H1 (cell line): ENCODE measurements at regions not wholly inside any gene's neighbourhood (a gene's known extent, or its start where the extent isn't known, plus 50 kb on each side); places are given as distances from the start of the nearest gene placed in this dataset.

ENCODE experiments used
- CTCF ChIA-PET: fragments of 300-600 bp; sonication (Branson Sonifier 250); formaldehyde crosslinking; loops from one replicate; lab custom pipeline; 2021; ENCODE audit not compliant: partially characterized antibody; lab: Charles Lee
- POLR2A ChIA-PET: fragments of 300-600 bp; sonication (Branson Sonifier 250); formaldehyde crosslinking; loops from one replicate; lab custom pipeline; 2021; ENCODE audit warnings: inconsistent platforms; ENCODE audit not compliant: partially characterized antibody; lab: Charles Lee
- DNase-seq, 2 experiments: peaks; one replicate each; pipeline versions ENCODE4 v3.0.0 to v3.0.0-alpha.2; 2010 to 2022; ENCODE audit warnings: low spot score in 2 of 2, low read depth in 1 of 2, mixed read lengths in 1 of 2
- FAIRE-seq: peaks from 2 replicates; lab custom pipeline; 2011; peaks lifted over from hg19 to GRCh38; lab: Jason Lieb, UNC
- H2AFZ ChIP-seq: 2 replicates; pipeline ENCODE4 v1.8.1; 2012; ENCODE audit warnings: low read length, inconsistent platforms
- H2AK5ac ChIP-seq: 2 replicates; pipeline ENCODE4 v1.6.1; 2013; ENCODE audit warnings: low read depth, low read length
- H2BK120ac ChIP-seq: replicated peaks from 2 replicates; pipeline ENCODE3; 2013; ENCODE audit warnings: low read depth, low read length, inconsistent platforms
- H2BK12ac ChIP-seq: 2 replicates; pipeline ENCODE4 v1.6.1; 2013; ENCODE audit warnings: low read depth, low read length
- H2BK15ac ChIP-seq: 2 replicates; pipeline ENCODE4 v1.6.1; 2013; ENCODE audit warnings: low read length
- H2BK20ac ChIP-seq: 2 replicates; pipeline ENCODE4 v1.6.1; 2013; ENCODE audit warnings: low read length
- H2BK5ac ChIP-seq: 2 replicates; pipeline ENCODE4 v1.6.1; 2013; ENCODE audit warnings: low read depth, low read length
- H3K14ac ChIP-seq: 2 replicates; pipeline ENCODE4 v1.6.1; 2013; ENCODE audit warnings: inconsistent platforms; ENCODE audit not compliant: insufficient read length
- H3K18ac ChIP-seq: 2 replicates; pipeline ENCODE4 v1.6.1; 2013; ENCODE audit warnings: low read length; ENCODE audit errors: extremely low read depth
- H3K23ac ChIP-seq: 2 replicates; pipeline ENCODE4 v1.6.1; 2013; ENCODE audit warnings: inconsistent platforms; ENCODE audit not compliant: insufficient read length
- H3K23me2 ChIP-seq: 2 replicates; pipeline ENCODE4 v1.6.1; 2013; ENCODE audit warnings: low read depth, low read length
- H3K27ac ChIP-seq: 2 replicates; pipeline ENCODE4 v1.6.1; 2011; ENCODE audit warnings: low read depth, low read length, inconsistent platforms
- H3K27me3 ChIP-seq, 4 experiments: replicated peaks in 1 of 4; 1 replicate in 1 of 4; 2 replicates in 3 of 4; pipeline versions ENCODE4 v1.6.1 to v1.8.1; 2011 to 2013; ENCODE audit warnings: low read length in 3 of 4, mild to moderate bottlenecking in 3 of 4, inconsistent platforms in 2 of 4, mixed read lengths in 2 of 4, moderate library complexity in 1 of 4; ENCODE audit not compliant: control insufficient read depth in 3 of 4, insufficient read depth in 3 of 4; ENCODE audit errors: extremely low read depth in 1 of 4
- H3K36me3 ChIP-seq, 4 experiments: 2 replicates each; pipeline versions ENCODE4 v1.6.1 to v1.8.1; 2011 to 2013; ENCODE audit warnings: mild to moderate bottlenecking in 4 of 4, low read length in 3 of 4, moderate library complexity in 2 of 4, control low read depth in 1 of 4, inconsistent platforms in 1 of 4; ENCODE audit not compliant: insufficient read depth in 4 of 4, control insufficient read depth in 2 of 4
- H3K4ac ChIP-seq: replicated peaks from 2 replicates; pipeline ENCODE3; 2013; ENCODE audit warnings: low read length, low read depth, mixed read lengths, inconsistent platforms; ENCODE audit not compliant: insufficient read length
- H3K4me1 ChIP-seq, 4 experiments: replicated peaks in 1 of 4; 1 replicate in 1 of 4; 2 replicates in 3 of 4; pipeline versions ENCODE4 v1.6.1 to v1.8.1; 2011 to 2013; ENCODE audit warnings: low read length in 3 of 4, inconsistent platforms in 2 of 4, mixed read lengths in 1 of 4; ENCODE audit not compliant: insufficient read depth in 4 of 4, control insufficient read depth in 3 of 4
- H3K4me2 ChIP-seq, 2 experiments: 2 replicates each; pipeline versions ENCODE4 v1.6.1 to v1.8.1; 2011 to 2013; ENCODE audit warnings: low read depth in 2 of 2, low read length in 2 of 2, control low read depth in 1 of 2, inconsistent platforms in 1 of 2, mild to moderate bottlenecking in 1 of 2; ENCODE audit not compliant: insufficient read depth in 1 of 2
- H3K4me3 ChIP-seq, 4 experiments: fragments of 200-600, 300-600 bp in 1 of 4; sonication (generic), shearing (Covaris generic), sonication (Bioruptor Twin) in 1 of 4; 2 replicates each; pipeline versions ENCODE4 v1.5.1 to v1.8.1; 2011 to 2016; ENCODE audit warnings: low read length in 4 of 4, low read depth in 3 of 4, control low read depth in 2 of 4, inconsistent platforms in 2 of 4, mild to moderate bottlenecking in 2 of 4, mixed read lengths in 1 of 4, moderate library complexity in 1 of 4; ENCODE audit not compliant: insufficient read depth in 2 of 4; ENCODE audit errors: extremely low read depth in 1 of 4
- H3K56ac ChIP-seq: replicated peaks from 2 replicates; pipeline ENCODE3; 2013; ENCODE audit warnings: low read depth, mild to moderate bottlenecking, mixed read lengths, low read length, inconsistent platforms; ENCODE audit not compliant: insufficient read length
- H3K79me1 ChIP-seq: 2 replicates; pipeline ENCODE4 v1.6.1; 2013; ENCODE audit warnings: low read depth, low read length, control low read depth
- H3K79me2 ChIP-seq, 2 experiments: 2 replicates each; pipeline versions ENCODE4 v1.6.1 to v1.8.1; 2012 to 2013; ENCODE audit warnings: low read length in 2 of 2, mild to moderate bottlenecking in 2 of 2, inconsistent platforms in 1 of 2; ENCODE audit not compliant: insufficient read depth in 2 of 2, control insufficient read depth in 1 of 2
- H3K9ac ChIP-seq, 4 experiments: replicated peaks in 1 of 4; 1 replicate in 1 of 4; 2 replicates in 3 of 4; pipeline versions ENCODE4 v1.6.1 to v1.8.1; 2011 to 2013; ENCODE audit warnings: low read depth in 3 of 4, low read length in 3 of 4, control low read depth in 2 of 4, mild to moderate bottlenecking in 2 of 4, moderate library complexity in 2 of 4, inconsistent platforms in 1 of 4; ENCODE audit errors: extremely low read depth in 1 of 4
- H3K9me3 ChIP-seq, 2 experiments: 2 replicates each; pipeline versions ENCODE4 v1.6.1 to v1.8.1; 2012 to 2013; ENCODE audit warnings: mild to moderate bottlenecking in 2 of 2, moderate library complexity in 2 of 2, control low read depth in 1 of 2, inconsistent platforms in 1 of 2, low read depth in 1 of 2, low read length in 1 of 2, mixed read lengths in 1 of 2; ENCODE audit not compliant: insufficient read depth in 2 of 2
- H4K20me1 ChIP-seq, 2 experiments: replicated peaks in 1 of 2; 2 replicates each; pipeline versions ENCODE3 to v1.8.1; 2011 to 2013; ENCODE audit warnings: inconsistent platforms in 2 of 2, low read length in 2 of 2, mild to moderate bottlenecking in 1 of 2; ENCODE audit not compliant: insufficient read depth in 2 of 2, control insufficient read depth in 1 of 2
- H4K5ac ChIP-seq: 2 replicates; pipeline ENCODE4 v1.6.1; 2013; ENCODE audit warnings: low read length, low read depth, mixed read lengths, inconsistent platforms; ENCODE audit not compliant: insufficient read length
- H4K8ac ChIP-seq: 2 replicates; pipeline ENCODE4 v1.8.0; 2013; ENCODE audit warnings: mild to moderate bottlenecking, moderate library complexity, low read length, inconsistent platforms; ENCODE audit not compliant: insufficient read depth; ENCODE audit errors: extremely low read depth
- H4K91ac ChIP-seq: replicated peaks from 2 replicates; pipeline ENCODE3; 2013; ENCODE audit warnings: low read length, mixed read lengths, inconsistent platforms; ENCODE audit not compliant: insufficient read length
- CHD1 ChIP-seq: IDR thresholded peaks from 2 replicates; pipeline ENCODE4 v1.6.1; 2012; ENCODE audit warnings: low read depth, low read length, improper control_type of control experiment
- EZH2 ChIP-seq: fragments of 200-600 bp; sonication (generic); IDR thresholded peaks from 2 replicates; pipeline ENCODE4 v1.7.1; 2012; ENCODE audit warnings: low read depth, mild to moderate bottlenecking, moderate library complexity, low read length, inconsistent platforms; ENCODE audit not compliant: severe bottlenecking
- MAX ChIP-seq: IDR thresholded peaks from 2 replicates; pipeline ENCODE4 v1.6.1; 2012; ENCODE audit warnings: inconsistent platforms
- POLR2AphosphoS5 ChIP-seq: IDR thresholded peaks from 2 replicates; pipeline ENCODE4 v1.6.1; 2011; ENCODE audit warnings: low read depth, low read length
- RAD21 ChIP-seq, 2 experiments: IDR thresholded peaks in 1 of 2; conservative IDR thresholded peaks in 1 of 2; 2 replicates each; pipeline ENCODE4 v1.6.1; 2011; ENCODE audit warnings: low read depth in 2 of 2, low read length in 2 of 2, improper control_type of control experiment in 1 of 2, inconsistent platforms in 1 of 2, mild to moderate bottlenecking in 1 of 2, moderate library complexity in 1 of 2
- RNF2 ChIP-seq: fragments of 200-900, 300-1000 bp; sonication (generic); IDR thresholded peaks from 2 replicates; pipeline ENCODE4 v1.7.1; 2016; ENCODE audit warnings: borderline replicate concordance, low read depth, mild to moderate bottlenecking, antibody characterized with exemption, low read length; ENCODE audit not compliant: poor library complexity, severe bottlenecking; ENCODE audit errors: missing control alignments
- RXRA ChIP-seq: IDR thresholded peaks from 2 replicates; pipeline ENCODE4 v1.6.1; 2011; ENCODE audit warnings: low read depth, mild to moderate bottlenecking, low read length, moderate library complexity; ENCODE audit not compliant: insufficient read depth
- SIRT6 ChIP-seq: IDR thresholded peaks from one replicate; pipeline ENCODE4 v1.7.1; 2012; ENCODE audit warnings: low read length, inconsistent platforms
- TAF7 ChIP-seq: optimal IDR thresholded peaks from 2 replicates; pipeline ENCODE3; 2011; ENCODE audit warnings: low read depth, mild to moderate bottlenecking, inconsistent platforms, low read length, moderate library complexity, borderline replicate concordance
- TCF12 ChIP-seq: IDR thresholded peaks from 2 replicates; pipeline ENCODE4 v1.6.1; 2011; ENCODE audit warnings: low read depth, mild to moderate bottlenecking, low read length
- WGBS, 2 experiments: shearing (Covaris generic) in 1 of 2; methylation state at CpG; one replicate each; pipeline versions ENCODE4 v1.1.6 to v1.1.7; 2013 to 2015; ENCODE audit warnings: low lambda C conversion rate in 2 of 2, mixed read lengths in 2 of 2, inconsistent platforms in 1 of 2, low coverage in 1 of 2, missing lambda C conversion rate in 1 of 2; ENCODE audit not compliant: insufficient replicate concordance in 2 of 2, insufficient coverage in 1 of 2, insufficient read length in 1 of 2; ENCODE audit errors: extremely low coverage in 1 of 2, missing lambda C conversion rate in 1 of 2; 5-methylcytosine and 5-hydroxymethylcytosine counted together
- TF ChIP-seq, protein P1 (sequence below): IDR thresholded peaks from 2 replicates; pipeline ENCODE4 v1.6.1; 2011; ENCODE audit warnings: low read length, improper control_type of control experiment
- TF ChIP-seq, protein P2 (sequence below): IDR thresholded peaks from 2 replicates; pipeline ENCODE4 v1.6.1; 2011; ENCODE audit warnings: low read depth, mild to moderate bottlenecking, low read length; ENCODE audit not compliant: insufficient read depth

GRCh38 chr1:238674316-238674715, 712.1 kb upstream of the CHRM3 start:
- Histone ChIP-seq H2BK12ac (no peak overlapping the region), H2AFZ (no peak overlapping the region), H3K27me3 (peaks cover 0 to 1% (median 0%) of the 10 kb centered on the region in 4 experiments; a peak in 1 of 7 replicates), H3K79me1 (no peaks in the 10 kb centered on the region), H4K5ac (no peak overlapping the region), H2BK15ac (no peak overlapping the region), H3K79me2 (no peaks in the 10 kb centered on the region), H4K20me1 (no peaks in the 10 kb centered on the region), H3K4ac (no peak overlapping the region), H3K36me3 (no peaks in the 10 kb centered on the region), H3K4me2 (no peak overlapping the region), H3K18ac (no peak overlapping the region), H2BK120ac (no peak overlapping the region), H3K9me3 (no peaks in the 10 kb centered on the region), H3K14ac (no peak overlapping the region), H3K9ac (no peak overlapping the region), H2AK5ac (no peak overlapping the region), H2BK5ac (no peak overlapping the region), H4K91ac (no peak overlapping the region), H3K56ac (no peak overlapping the region), H3K4me1 (no peaks in the 10 kb centered on the region), H3K4me3 (no peak overlapping the region), H3K23ac (no peak overlapping the region), H3K27ac (no peak overlapping the region), H4K8ac (no peak overlapping the region), H3K23me2 (no peaks in the 10 kb centered on the region), H2BK20ac (no peak overlapping the region)
- POLR2A ChIA-PET: interaction anchor here (1.6 kb wide), 1 partner anchor 12 kb away, joined by 4 read pairs; no protein-coding TSS in a partner anchor
- 85% methylated on average over 1 of the region's 1 CpG; no CpG with 5 or more reads in 1 of the 2 experiments for WGBS, 2 experiments
- DNase-seq: no peak
- no peak for FAIRE-seq
- CTCF ChIA-PET: no interaction called here
- TF ChIP-seq RNF2 (no peak), TAF7 (no peak), TCF12 (no peak), RXRA (no peak), POLR2AphosphoS5 (no peak), RAD21 (IDR thresholded peaks at IDR 0.05 in 1 of 2, conservative IDR thresholded peaks at IDR 0.05 in 1 of 2; ENCODE audit: low read depth in 2 of 2, low read length in 2 of 2) (no peak), CHD1 (no peak), SIRT6 (no peak), EZH2 (no peak), MAX (no peak)
- TF ChIP-seq, protein P1, sequence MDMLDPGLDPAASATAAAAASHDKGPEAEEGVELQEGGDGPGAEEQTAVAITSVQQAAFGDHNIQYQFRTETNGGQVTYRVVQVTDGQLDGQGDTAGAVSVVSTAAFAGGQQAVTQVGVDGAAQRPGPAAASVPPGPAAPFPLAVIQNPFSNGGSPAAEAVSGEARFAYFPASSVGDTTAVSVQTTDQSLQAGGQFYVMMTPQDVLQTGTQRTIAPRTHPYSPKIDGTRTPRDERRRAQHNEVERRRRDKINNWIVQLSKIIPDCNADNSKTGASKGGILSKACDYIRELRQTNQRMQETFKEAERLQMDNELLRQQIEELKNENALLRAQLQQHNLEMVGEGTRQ: no peak
- TF ChIP-seq, protein P2, sequence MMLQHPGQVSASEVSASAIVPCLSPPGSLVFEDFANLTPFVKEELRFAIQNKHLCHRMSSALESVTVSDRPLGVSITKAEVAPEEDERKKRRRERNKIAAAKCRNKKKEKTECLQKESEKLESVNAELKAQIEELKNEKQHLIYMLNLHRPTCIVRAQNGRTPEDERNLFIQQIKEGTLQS: no peak
